ENCODE measurements at regions not wholly inside any gene's neighbourhood (a gene's known extent, or its start where the extent isn't known, plus 50 kb on each side); places are given as distances from the start of the nearest gene placed in this dataset.

GRCh38 chr2:7994397-7994951 lies 687.4 kb upstream of the ID2 start:
- peak; percentile 68 for DNase-seq

GRCh38 chr2:7997279-7997678 lies 684.6 kb upstream of the ID2 start:
- DNase-seq: no peak

- no peak for DNase-seq
Measured at GRCh38 chr2:7999683-8000476, 682.0 kb upstream of the ID2 start.

GRCh38 chr2:8000870-8001269 lies 681.0 kb upstream of the ID2 start:
- DNase-seq: no peak

GRCh38 chr2:8002765-8003393 lies 679.0 kb upstream of the ID2 start:
- DNase-seq: no peak

GRCh38 chr2:8003462-8004075 lies 678.3 kb upstream of the ID2 start:
- DNase-seq: no peak

- no peak for DNase-seq
Measured at GRCh38 chr2:8004250-8004681, 677.6 kb upstream of the ID2 start.

GRCh38 chr2:8006181-8006580 lies 675.7 kb upstream of the ID2 start:
- no peak for DNase-seq

- DNase-seq: no peak
Measured at GRCh38 chr2:8006626-8007025, 675.2 kb upstream of the ID2 start.

GRCh38 chr2:8009010-8009597 lies 672.8 kb upstream of the ID2 start:
- no peak for DNase-seq

- DNase-seq: no peak
Measured at GRCh38 chr2:8015848-8016600, 665.8 kb upstream of the ID2 start.

- DNase-seq: no peak
Measured at GRCh38 chr2:8016688-8017087, 665.2 kb upstream of the ID2 start.

GRCh38 chr2:8018956-8019355 lies 662.9 kb upstream of the ID2 start:
- no peak for DNase-seq

GRCh38 chr2:8019934-8020333 lies 661.9 kb upstream of the ID2 start:
- DNase-seq: no peak

- DNase-seq: no peak
Measured at GRCh38 chr2:8021921-8022320, 659.9 kb upstream of the ID2 start.

GRCh38 chr2:8022908-8023640 lies 658.8 kb upstream of the ID2 start:
- no peak for DNase-seq

GRCh38 chr2:8024506-8024905 lies 657.4 kb upstream of the ID2 start:
- no peak for DNase-seq

- DNase-seq: no peak
Measured at GRCh38 chr2:8026381-8026780, 655.5 kb upstream of the ID2 start.

- no peak for DNase-seq
Measured at GRCh38 chr2:8027387-8027786, 654.5 kb upstream of the ID2 start.

- no peak for DNase-seq
Measured at GRCh38 chr2:8028036-8028435, 653.8 kb upstream of the ID2 start.

GRCh38 chr2:8028436-8028835 lies 653.4 kb upstream of the ID2 start:
- DNase-seq: no peak

- DNase-seq: no peak
Measured at GRCh38 chr2:8028981-8029380, 652.9 kb upstream of the ID2 start.

All from NCI-H510A (cell line).